HG03097 (cell line): ENCODE measurements at regions not wholly inside any gene's neighbourhood (a gene's known extent, or its start where the extent isn't known, plus 50 kb on each side); places are given as distances from the start of the nearest gene placed in this dataset.

Source experiments
- ATAC-seq: cut with Tn5 transposase; IDR thresholded peaks from one replicate; pipeline ENCODE4 v1.9.1; 2021; ENCODE audit not compliant: unreplicated experiment, low FRiP score

- no peak for ATAC-seq
These were observed 132.7 kb downstream of the RDH14 start for GRCh38 chr2:18427762-18428161.

GRCh38 chr2:18426174-18426573 lies 134.3 kb downstream of the RDH14 start:
- no peak for ATAC-seq

GRCh38 chr2:18425210-18425703 lies 135.2 kb downstream of the RDH14 start:
- no peak for ATAC-seq

GRCh38 chr2:18423636-18424035 lies 136.8 kb downstream of the RDH14 start:
- ATAC-seq, result no peak

- ATAC-seq, result no peak
These were observed 137.9 kb downstream of the RDH14 start for GRCh38 chr2:18422432-18423165.

- no peak for ATAC-seq
These were observed 146.6 kb downstream of the RDH14 start for GRCh38 chr2:18413676-18414396.

GRCh38 chr2:18412980-18413675 lies 147.3 kb downstream of the RDH14 start:
- ATAC-seq, result no peak

- ATAC-seq, result no peak
These were observed 148.8 kb downstream of the RDH14 start for GRCh38 chr2:18411626-18412025.

GRCh38 chr2:18410543-18410942 lies 149.9 kb downstream of the RDH14 start:
- ATAC-seq, result no peak

- no peak for ATAC-seq
These were observed 151.8 kb downstream of the RDH14 start for GRCh38 chr2:18408638-18409037.

- no peak for ATAC-seq
These were observed 154.2 kb downstream of the RDH14 start for GRCh38 chr2:18406219-18406618.

- ATAC-seq, result no peak
These were observed 155.7 kb downstream of the RDH14 start for GRCh38 chr2:18404708-18405107.

- no peak for ATAC-seq
These were observed 156.4 kb downstream of the RDH14 start for GRCh38 chr2:18403921-18404522.

- no peak for ATAC-seq
These were observed 157.6 kb downstream of the RDH14 start for GRCh38 chr2:18402831-18403230.

- no peak for ATAC-seq
These were observed 159.0 kb downstream of the RDH14 start for GRCh38 chr2:18401471-18401870.

- no peak for ATAC-seq
These were observed 160.9 kb downstream of the RDH14 start for GRCh38 chr2:18399601-18400000.

- no peak for ATAC-seq
These were observed 161.6 kb downstream of the RDH14 start for GRCh38 chr2:18398833-18399232.

GRCh38 chr2:18396329-18397010 lies 164.0 kb downstream of the RDH14 start:
- no peak for ATAC-seq

GRCh38 chr2:18395555-18395954 lies 164.9 kb downstream of the RDH14 start:
- no peak for ATAC-seq

- peak; percentile 89 for ATAC-seq
These were observed 172.8 kb downstream of the RDH14 start for GRCh38 chr2:18387441-18388206.
